B cell (primary cell): ENCODE measurements at regions not wholly inside any gene's neighbourhood (a gene's known extent, or its start where the extent isn't known, plus 50 kb on each side); places are given as distances from the start of the nearest gene placed in this dataset.

Source experiments
- ATAC-seq: fragments of 200-7000 bp; cut with Tn5 transposase; one replicate; pipeline ENCODE4 v1.10.0; 2021; ENCODE audit warnings: low read depth, mild to moderate bottlenecking, moderate number of reproducible peaks, moderate library complexity
- CTCF ChIA-PET: fragments of 350-600 bp; sonication (Branson Sonifier 250); formaldehyde crosslinking; loops from one replicate; lab custom pipeline; 2021; ENCODE audit warnings: antibody characterized with exemption, inconsistent platforms; lab: Charles Lee
- POLR2A ChIA-PET: fragments of 350-600 bp; sonication (Branson Sonifier 250); formaldehyde crosslinking; loops from one replicate; lab custom pipeline; 2021; ENCODE audit warnings: antibody characterized with exemption; lab: Charles Lee
- DNase-seq: peaks from one replicate; pipeline ENCODE4 v3.0.0; 2013
- H2AFZ ChIP-seq: 2 replicates; pipeline ENCODE4 v1.6.1; 2012; ENCODE audit warnings: mild to moderate bottlenecking, low read depth, low read length; ENCODE audit not compliant: insufficient read depth, poor library complexity, severe bottlenecking
- H3K27ac ChIP-seq, 2 donors: 1 replicate in 1 of 2; 2 replicates in 1 of 2; pipeline ENCODE4 v1.5.1; 2012 to 2013; ENCODE audit warnings: low read length in 2 of 2, mild to moderate bottlenecking in 2 of 2, moderate library complexity in 1 of 2
- H3K27me3 ChIP-seq, 4 experiments: fragments of 200-600 bp in 1 of 4; sonication (generic) in 1 of 4; replicated peaks in 1 of 4; 1 replicate in 2 of 4; 2 replicates in 2 of 4; pipeline versions ENCODE4 v1.6.1 to v1.7.0; 2013 to 2016; ENCODE audit warnings: low read length in 3 of 4, mild to moderate bottlenecking in 2 of 4, mixed read lengths in 1 of 4, moderate library complexity in 1 of 4; ENCODE audit not compliant: insufficient read depth in 4 of 4, control insufficient read depth in 3 of 4; ENCODE audit errors: control extremely low read depth in 1 of 4
- H3K36me3 ChIP-seq, 2 experiments: replicated peaks in 1 of 2; 1 replicate in 1 of 2; 2 replicates in 1 of 2; pipeline versions ENCODE4 v1.6.1 to v1.7.1; 2013; ENCODE audit warnings: low read length in 1 of 2; ENCODE audit not compliant: insufficient read depth in 2 of 2, control insufficient read depth in 1 of 2; ENCODE audit errors: control extremely low read depth in 1 of 2, extremely low read depth in 1 of 2
- H3K4me1 ChIP-seq, 2 donors: fragments of 200-600 bp in 1 of 2; sonication (generic) in 1 of 2; 1 replicate in 1 of 2; 2 replicates in 1 of 2; pipeline versions ENCODE4 v1.5.1 to v1.6.1; 2013 to 2017; ENCODE audit warnings: low read length in 2 of 2; ENCODE audit not compliant: control insufficient read depth in 2 of 2, insufficient read depth in 2 of 2
- H3K4me2 ChIP-seq: replicated peaks from 2 replicates; pipeline ENCODE3; 2012; ENCODE audit warnings: mild to moderate bottlenecking, low read depth, low read length; ENCODE audit not compliant: poor library complexity, severe bottlenecking
- H3K4me3 ChIP-seq, 5 experiments: fragments of 200-600 bp in 1 of 5; sonication (generic) in 1 of 5; 1 replicate in 3 of 5; 2 replicates in 2 of 5; pipeline versions ENCODE4 v1.5.1 to v1.7.0; 2011 to 2016; ENCODE audit warnings: low read length in 4 of 5, mild to moderate bottlenecking in 4 of 5, low read depth in 2 of 5, control low read depth in 1 of 5, moderate library complexity in 1 of 5; ENCODE audit not compliant: insufficient read depth in 1 of 5; ENCODE audit errors: control extremely low read depth in 1 of 5, extremely low read depth in 1 of 5
- H3K79me2 ChIP-seq: fragments of 200-600 bp; sonication (generic); one replicate; pipeline ENCODE4 v1.6.0; 2016; ENCODE audit warnings: low read length; ENCODE audit not compliant: control insufficient read depth, insufficient read depth
- H3K9ac ChIP-seq: fragments of 200-600 bp; sonication (generic); 2 replicates; pipeline ENCODE4 v1.6.1; 2017; ENCODE audit warnings: mild to moderate bottlenecking, low read length, moderate library complexity
- H3K9me3 ChIP-seq, 3 donors: one replicate each; pipeline versions ENCODE4 v1.6.1 to v1.7.1; 2013; ENCODE audit warnings: low read length in 2 of 3; ENCODE audit not compliant: control insufficient read depth in 2 of 3, insufficient read depth in 1 of 3; ENCODE audit errors: control extremely low read depth in 1 of 3
- H4K20me1 ChIP-seq: 2 replicates; pipeline ENCODE4 v1.6.0; 2012; ENCODE audit warnings: mild to moderate bottlenecking, low read length; ENCODE audit not compliant: insufficient read depth, control insufficient read depth, poor library complexity, severe bottlenecking
- H3K27ac Mint-ChIP-seq: one replicate; pipeline ENCODE4 v1.8.0; 2021; ENCODE audit warnings: mixed read lengths
- H3K27me3 Mint-ChIP-seq: one replicate; pipeline ENCODE4 v1.8.0; 2021; ENCODE audit warnings: mixed read lengths
- H3K4me1 Mint-ChIP-seq: one replicate; pipeline ENCODE4 v1.8.0; 2021; ENCODE audit warnings: mixed read lengths
- H3K4me3 Mint-ChIP-seq: one replicate; pipeline ENCODE4 v1.8.0; 2021; ENCODE audit warnings: mixed read lengths
- H3K9me3 Mint-ChIP-seq: one replicate; pipeline ENCODE4 v1.8.0; 2022; ENCODE audit warnings: mixed read lengths; ENCODE audit not compliant: insufficient read depth
- CTCF ChIP-seq: fragments of 200-600 bp; IDR thresholded peaks from one replicate; pipeline ENCODE4 v1.8.0; 2022; ENCODE audit warnings: antibody characterized with exemption, mild to moderate bottlenecking
- EZH2 ChIP-seq: IDR thresholded peaks from 2 replicates; pipeline ENCODE4 v1.6.1; 2012; ENCODE audit warnings: borderline replicate concordance, low read depth, mild to moderate bottlenecking, moderate library complexity, low read length; ENCODE audit not compliant: insufficient read depth, poor library complexity, severe bottlenecking
- WGBS: methylation state at CpG from one replicate; pipeline ENCODE4 v1.1.5; 2013; ENCODE audit warnings: missing lambda C conversion rate; ENCODE audit not compliant: insufficient coverage; 5-methylcytosine and 5-hydroxymethylcytosine counted together
- intact Hi-C: fragments of 100-400 bp; cut with micrococcal nuclease; formaldehyde crosslinking; loops from one replicate; pipeline ENCODE4 v1.10.0; 2022

DNA sequence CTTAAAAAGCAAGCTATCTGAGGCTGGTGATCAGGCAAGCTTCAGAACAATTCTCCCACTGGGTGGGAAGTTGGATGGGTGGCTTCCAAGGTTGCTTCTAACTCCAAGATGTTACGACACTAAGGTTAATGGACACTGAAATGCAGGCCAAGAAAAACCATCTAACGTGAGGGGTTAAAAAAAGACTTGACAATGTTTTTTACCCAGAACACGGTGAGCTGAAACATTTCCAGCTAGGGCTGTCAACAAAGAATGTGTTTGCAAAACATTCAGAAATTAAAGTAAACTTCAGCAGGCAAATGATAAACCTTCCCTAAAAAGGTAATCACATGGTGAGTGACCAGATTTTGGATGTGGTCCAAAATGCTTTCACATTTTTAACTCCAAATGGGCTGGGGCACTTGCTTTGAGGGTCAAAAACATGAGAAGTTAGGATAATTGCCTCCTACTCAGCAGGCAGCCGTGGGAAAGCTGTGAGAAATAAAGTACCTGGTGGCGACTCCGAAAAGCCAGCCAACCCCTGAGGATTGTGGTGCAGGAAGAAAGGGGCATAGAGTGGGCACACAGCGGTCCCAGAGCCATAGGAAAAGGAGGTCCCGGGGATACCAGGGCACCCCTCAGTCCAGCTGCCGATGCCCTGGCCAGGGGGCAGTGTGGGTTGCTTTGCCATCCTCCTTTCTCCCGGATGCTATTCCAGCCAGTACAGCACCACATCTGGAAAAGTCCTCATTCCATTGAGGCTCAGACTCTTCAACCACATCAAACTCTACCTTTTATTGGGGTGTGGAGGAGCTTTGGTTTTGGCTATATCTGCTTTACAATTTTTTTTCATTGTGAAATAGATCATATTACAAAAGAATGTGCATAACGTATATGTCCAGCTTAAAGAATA lies 90.0 kb upstream of the ATL2 start:
- 83% methylated on average over 5 of the region's 11 CpGs for WGBS
- no peaks in the 10 kb centered on the region for H3K9me3 Mint-ChIP-seq
- no peak overlapping the region for H3K4me2 ChIP-seq
- H3K4me1 Mint-ChIP-seq: no peaks in the 10 kb centered on the region
- no peak overlapping the region for H2AFZ ChIP-seq
- TF ChIP-seq CTCF (no peak), EZH2 (no peak)
- no peak overlapping the region for H3K9ac ChIP-seq
- no peak for DNase-seq
- no peaks in the 10 kb centered on the region for H3K9me3 ChIP-seq
- H3K4me1 ChIP-seq: no peaks in the 10 kb centered on the region
- ChIA-PET POLR2A (no interaction called here), CTCF (interaction anchor here (1.9 to 4.7 kb wide), 2 partner anchors 41 to 151 kb away, joined by 4 to 40 read pairs; no protein-coding TSS in a partner anchor)
- no peak for ATAC-seq
- no peak overlapping the region for H3K4me3 Mint-ChIP-seq
- H3K27me3 ChIP-seq: no peaks in the 10 kb centered on the region
- no peaks in the 10 kb centered on the region for H4K20me1 ChIP-seq
- no peak overlapping the region for H3K27ac Mint-ChIP-seq
- H3K4me3 ChIP-seq: no peak overlapping the region
- H3K27ac ChIP-seq: no peak overlapping the region
- peaks cover 16% of the 10 kb centered on the region for H3K27me3 Mint-ChIP-seq
- no peaks in the 10 kb centered on the region for H3K36me3 ChIP-seq
- intact Hi-C loops: loop anchor here (5.0 kb wide), 1 partner anchor 90 kb away; the partner anchor contains the start of gene ATL2
- H3K79me2 ChIP-seq: no peaks in the 10 kb centered on the region

- no peak for DNase-seq
- TF ChIP-seq EZH2 (no peak), CTCF (no peak)
- H3K9ac ChIP-seq: no peak overlapping the region
- H4K20me1 ChIP-seq: no peaks in the 10 kb centered on the region
- H3K27ac Mint-ChIP-seq: no peak overlapping the region
- CTCF ChIA-PET: interaction anchor here (0.6 to 4.7 kb wide), 4 partner anchors 11 to 150 kb away, joined by 3 to 40 read pairs (median 4); no protein-coding TSS in a partner anchor
- H3K79me2 ChIP-seq: no peaks in the 10 kb centered on the region
- H2AFZ ChIP-seq: no peak overlapping the region
- POLR2A ChIA-PET: no interaction called here
- H3K9me3 ChIP-seq: no peaks in the 10 kb centered on the region
- H3K27me3 ChIP-seq: no peaks in the 10 kb centered on the region
- H3K27ac ChIP-seq: no peak overlapping the region
- no peaks in the 10 kb centered on the region for H3K9me3 Mint-ChIP-seq
- ATAC-seq: no peak
- 82% methylated on average over 4 of the region's 5 CpGs for WGBS
- H3K4me1 ChIP-seq: no peaks in the 10 kb centered on the region
- H3K27me3 Mint-ChIP-seq: peaks cover 16% of the 10 kb centered on the region
- no peaks in the 10 kb centered on the region for H3K36me3 ChIP-seq
- no peaks in the 10 kb centered on the region for H3K4me1 Mint-ChIP-seq
- intact Hi-C loops: loop anchor here (5.0 kb wide), 1 partner anchor 89 kb away; the partner anchor contains the start of gene ATL2
- no peak overlapping the region for H3K4me2 ChIP-seq
- H3K4me3 Mint-ChIP-seq: no peak overlapping the region
- H3K4me3 ChIP-seq: no peak overlapping the region
Observed at GRCh38 chr2:38466409-38466808, 89.3 kb upstream of the ATL2 start.
